ENCODE measurements at regions not wholly inside any gene's neighbourhood (a gene's known extent, or its start where the extent isn't known, plus 50 kb on each side); places are given as distances from the start of the nearest gene placed in this dataset.
"Not testable (repeated sequence)": the region's sequence is repeated elsewhere in the genome, so short reads cannot be mapped to it uniquely, and the experiment has no call there.

DNA sequence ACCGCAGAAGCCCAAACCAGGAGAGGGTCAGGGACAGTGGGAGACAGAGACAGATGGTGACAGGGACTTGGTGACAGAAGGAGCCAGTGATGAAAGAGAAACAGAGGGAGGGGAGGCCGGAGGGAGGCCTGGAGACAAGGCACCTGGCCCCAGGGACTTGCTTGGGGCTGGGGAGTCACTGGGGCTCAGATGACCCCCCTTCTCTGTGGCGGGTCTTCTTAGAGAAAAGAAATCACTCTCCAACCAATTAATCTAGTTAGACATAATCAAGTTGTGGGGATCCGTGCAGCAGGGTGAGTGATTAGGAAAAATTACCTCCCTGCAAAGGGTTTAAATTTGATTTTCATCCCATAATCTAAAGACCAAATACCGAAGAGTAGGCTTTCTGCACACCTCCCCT is 519.8 kb downstream of the PTPRU start:
- H3K9ac ChIP-seq (ENCODE audit: low read length): no peak overlapping the region
- no peaks in the 10 kb centered on the region for H3K79me2 ChIP-seq (replicated peaks; ENCODE audit: insufficient read depth, low read length)
- H3K27ac ChIP-seq (ENCODE audit: low read length): no peak overlapping the region
- TF ChIP-seq CTCF (IDR thresholded peaks at IDR 0.05; ENCODE audit: poor library complexity, severe bottlenecking) (no peak), REST (IDR thresholded peaks at IDR 0.05; ENCODE audit: borderline replicate concordance) (no peak), EP300 (conservative IDR thresholded peaks at IDR 0.05; ENCODE audit: poor library complexity, severe bottlenecking) (no peak), TAF1 (IDR thresholded peaks at IDR 0.05; ENCODE audit: low read depth) (no peak), POLR2AphosphoS5 (IDR thresholded peaks at IDR 0.05) (no peak), RAD21 (conservative IDR thresholded peaks at IDR 0.05) (no peak), EZH2 (IDR thresholded peaks at IDR 0.05; ENCODE audit: borderline replicate concordance, insufficient read depth, low read length, poor library complexity, severe bottlenecking) (no peak), SMC3 (conservative IDR thresholded peaks at IDR 0.05; ENCODE audit: poor library complexity) (no peak), MXI1 (conservative IDR thresholded peaks at IDR 0.05; ENCODE audit: poor library complexity, severe bottlenecking) (no peak)
- H3K9me3 ChIP-seq (ENCODE audit: low read length): no peaks in the 10 kb centered on the region
- no peaks in the 10 kb centered on the region for H3K36me3 ChIP-seq (ENCODE audit: insufficient read depth, low read length)
- H3K4me3 ChIP-seq (ENCODE audit: low read length): no peak overlapping the region
- no peaks in the 10 kb centered on the region for H4K20me1 ChIP-seq (ENCODE audit: insufficient read depth)
- H3K4me2 ChIP-seq (ENCODE audit: low read length): no peak overlapping the region
- H2AFZ ChIP-seq (ENCODE audit: low read depth, low read length): no peak overlapping the region
- H3K9me2 ChIP-seq (ENCODE audit: insufficient read depth, low read length): no peaks in the 10 kb centered on the region
- H3K27me3 ChIP-seq (ENCODE audit: insufficient read depth, low read depth, low read length): no peaks in the 10 kb centered on the region
- H3F3A ChIP-seq (ENCODE audit: insufficient read depth, low read length, poor library complexity, severe bottlenecking): no peaks in the 10 kb centered on the region

- not testable (repeated sequence) for H3K9ac ChIP-seq (ENCODE audit: low read length)
Observed at GRCh38 chr1:29755412-29756015, 519.2 kb downstream of the PTPRU start.

More at GRCh38 chr1:29755412-29756015, 519.2 kb downstream of the PTPRU start:
- H3K79me2 ChIP-seq (replicated peaks; ENCODE audit: insufficient read depth, low read length); H3K27me3 ChIP-seq (ENCODE audit: insufficient read depth, low read depth, low read length); H3K27ac ChIP-seq (ENCODE audit: low read length); H3K36me3 ChIP-seq (ENCODE audit: insufficient read depth, low read length); H4K20me1 ChIP-seq (ENCODE audit: insufficient read depth); H3F3A ChIP-seq (ENCODE audit: insufficient read depth, low read length, poor library complexity, severe bottlenecking); H2AFZ ChIP-seq (ENCODE audit: low read depth, low read length); H3K9me3 ChIP-seq (ENCODE audit: low read length); H3K4me2 ChIP-seq (ENCODE audit: low read length); H3K4me3 ChIP-seq (ENCODE audit: low read length); H3K9me2 ChIP-seq (ENCODE audit: insufficient read depth, low read length): not testable (repeated sequence)

All from neural cell (in vitro differentiated cells).